Brain pericyte (primary cell): ENCODE measurements at regions not wholly inside any gene's neighbourhood (a gene's known extent, or its start where the extent isn't known, plus 50 kb on each side); places are given as distances from the start of the nearest gene placed in this dataset.
A peak's percentile ranks its signal among the peaks of the same experiment; 100 is the strongest.

Experiments
- DNase-seq: peaks from one replicate; pipeline ENCODE4 v3.0.0-alpha.2; 2012; ENCODE audit warnings: low read depth, low spot score

DNA sequence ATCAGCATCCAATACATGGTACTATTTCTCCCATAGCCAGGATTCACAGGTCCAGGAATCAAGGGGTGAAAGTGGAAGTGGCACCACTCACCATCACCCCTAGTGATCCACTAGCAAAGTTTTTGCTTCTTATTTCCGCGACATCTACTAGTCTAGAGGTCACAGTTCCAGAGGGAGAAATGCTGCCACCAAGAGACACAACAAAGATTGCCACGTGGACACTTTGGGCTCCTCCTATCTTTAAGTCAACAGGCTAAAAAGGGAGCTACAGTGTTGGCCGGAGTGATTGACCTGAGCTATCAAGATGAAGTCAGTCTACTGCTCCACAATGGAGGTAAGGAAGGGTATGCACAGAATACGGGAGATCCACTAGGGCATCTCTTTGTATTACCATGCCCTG is 178.2 kb downstream of the AKR1D1 start:
- DNase-seq, result no peak

GRCh38 chr7:138257459-138258196 is 181.4 kb downstream of the AKR1D1 start:
- DNase-seq, result no peak

GRCh38 chr7:138258197-138258559 is 181.9 kb downstream of the AKR1D1 start:
- no peak for DNase-seq

GRCh38 chr7:138259675-138260074 is 183.4 kb downstream of the AKR1D1 start:
- no peak for DNase-seq

- DNase-seq, result no peak
Measured at GRCh38 chr7:138267934-138268333, 191.7 kb downstream of the AKR1D1 start.

DNA sequence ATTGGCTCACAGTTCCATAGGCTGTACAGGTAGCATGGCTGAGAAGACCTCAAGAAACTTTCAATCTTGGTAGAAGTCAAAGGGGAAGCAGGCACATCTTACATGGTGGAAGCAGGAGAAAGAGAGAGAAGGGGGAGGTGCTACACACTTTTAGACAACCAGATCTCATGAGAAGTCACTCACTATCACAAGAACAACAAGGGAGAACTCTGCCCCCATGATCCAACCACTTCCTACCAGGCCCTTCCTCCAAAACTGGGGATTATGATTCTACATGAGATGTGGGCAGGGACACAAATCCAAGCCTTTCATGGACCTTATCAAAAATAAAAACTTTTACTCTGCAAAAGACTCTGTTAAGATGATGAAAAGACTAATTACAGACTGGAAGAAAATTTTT is 183.2 kb upstream of the TRIM24 start:
- no peak for DNase-seq

- no peak for DNase-seq
Measured at GRCh38 chr7:138278601-138279000, 181.5 kb upstream of the TRIM24 start.

DNA sequence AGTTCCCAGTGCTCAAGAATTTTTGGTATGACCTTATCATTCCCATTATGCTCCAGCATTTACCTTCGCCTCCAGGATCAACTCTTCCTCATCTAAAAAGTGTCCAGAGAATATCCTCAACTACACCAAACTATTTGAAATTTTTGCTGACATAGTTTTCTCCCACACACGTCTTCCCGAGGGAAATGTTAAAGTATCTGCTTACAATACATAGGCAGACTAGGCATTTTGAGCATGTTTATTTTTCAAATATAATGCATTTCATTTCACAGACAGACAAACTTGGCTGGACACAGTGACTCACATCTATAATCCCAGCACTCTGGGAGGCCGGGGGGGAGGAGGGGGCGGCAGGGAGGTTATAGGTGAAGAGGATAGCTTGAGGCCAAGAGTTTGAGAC is 177.1 kb upstream of the TRIM24 start:
- DNase-seq, result peak; percentile 29

DNA sequence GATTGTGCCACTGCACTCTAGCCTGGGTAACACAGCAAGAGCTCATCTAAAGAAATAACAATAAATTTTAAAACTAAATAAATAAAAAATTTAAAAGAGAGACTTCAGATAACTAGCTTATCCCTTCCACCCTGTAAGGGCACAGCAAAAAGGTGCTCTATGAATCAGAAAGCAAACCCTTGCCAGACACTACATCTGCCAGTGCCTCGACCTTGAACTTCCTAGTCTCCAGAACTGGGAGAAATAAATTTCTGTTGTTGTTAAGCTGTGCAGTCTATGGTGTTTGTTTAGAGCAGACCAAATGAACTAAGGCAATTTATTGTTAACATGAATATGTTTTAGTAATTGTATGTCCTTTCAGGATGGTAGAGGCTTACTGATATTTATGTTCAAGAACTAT is 174.9 kb upstream of the TRIM24 start:
- DNase-seq, result no peak

- no peak for DNase-seq
Measured at GRCh38 chr7:138286846-138287245, 173.2 kb upstream of the TRIM24 start.

- DNase-seq, result no peak
Measured at GRCh38 chr7:138287549-138287948, 172.5 kb upstream of the TRIM24 start.

- DNase-seq, result no peak
Measured at GRCh38 chr7:138289082-138289481, 171.0 kb upstream of the TRIM24 start.

DNA sequence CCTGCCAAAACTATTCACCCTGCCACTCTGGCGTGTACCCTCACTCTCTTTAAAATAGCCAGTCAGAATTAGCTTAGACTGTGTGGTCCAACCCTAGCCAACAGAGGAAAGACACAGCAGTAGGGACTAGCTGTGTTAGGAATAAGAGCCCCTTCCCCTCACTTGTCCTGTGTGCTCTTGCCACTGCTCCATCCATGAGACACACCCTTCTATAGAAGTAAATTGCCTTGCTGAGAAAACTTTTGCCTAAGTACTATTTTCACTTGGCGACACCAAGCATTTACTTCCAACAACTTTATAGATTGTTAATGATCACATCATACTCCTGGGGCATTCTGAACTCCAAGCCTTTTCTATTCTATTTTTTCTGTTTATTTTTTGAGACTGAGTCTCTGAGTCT is 170.2 kb upstream of the TRIM24 start:
- DNase-seq, result no peak

GRCh38 chr7:138292951-138293350 is 167.1 kb upstream of the TRIM24 start:
- no peak for DNase-seq

- DNase-seq, result no peak
Measured at GRCh38 chr7:138295049-138295637, 164.9 kb upstream of the TRIM24 start.

GRCh38 chr7:138297526-138297925 is 162.5 kb upstream of the TRIM24 start:
- DNase-seq, result no peak

DNA sequence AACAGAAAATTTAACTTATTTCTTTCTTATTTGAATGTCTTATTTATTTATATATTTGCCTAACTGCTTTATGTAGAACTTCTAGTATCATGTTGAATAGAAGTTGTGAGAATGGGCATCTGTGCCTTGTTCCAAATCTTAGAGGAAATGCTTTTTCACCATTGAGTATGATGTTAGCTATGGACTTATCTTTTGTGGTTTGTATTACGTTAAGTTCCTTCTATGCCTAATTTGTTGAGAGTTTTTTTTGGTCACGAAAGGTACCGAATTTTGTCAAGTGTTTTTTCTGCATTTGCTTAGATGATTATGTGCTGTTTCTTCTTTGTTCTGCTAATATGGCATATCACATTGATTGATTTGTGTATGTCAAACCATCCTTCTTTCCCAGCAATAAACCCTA is 161.0 kb upstream of the TRIM24 start:
- DNase-seq, result no peak

GRCh38 chr7:138303230-138304070 is 156.6 kb upstream of the TRIM24 start:
- DNase-seq, result no peak

GRCh38 chr7:138304071-138304320 is 156.1 kb upstream of the TRIM24 start:
- no peak for DNase-seq

DNA sequence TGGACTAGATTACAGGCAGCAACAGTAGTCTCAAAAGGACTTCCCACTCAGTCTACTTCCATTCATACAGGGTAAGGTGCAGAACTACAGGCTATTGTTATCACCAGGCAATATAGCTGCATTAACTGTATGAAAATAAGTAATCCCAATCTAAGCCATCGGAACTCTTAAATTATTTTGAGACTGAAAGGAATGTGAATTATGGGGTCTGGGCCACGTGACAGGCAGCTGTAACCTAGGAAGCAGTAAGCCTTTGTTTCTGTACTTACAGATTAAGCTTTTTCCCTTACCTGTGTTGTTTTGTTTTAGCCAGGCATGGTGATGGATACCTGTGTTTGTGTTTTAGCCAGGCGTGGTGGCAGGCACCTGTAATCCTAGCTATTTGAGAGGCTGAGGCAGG is 152.4 kb upstream of the TRIM24 start:
- no peak for DNase-seq

DNA sequence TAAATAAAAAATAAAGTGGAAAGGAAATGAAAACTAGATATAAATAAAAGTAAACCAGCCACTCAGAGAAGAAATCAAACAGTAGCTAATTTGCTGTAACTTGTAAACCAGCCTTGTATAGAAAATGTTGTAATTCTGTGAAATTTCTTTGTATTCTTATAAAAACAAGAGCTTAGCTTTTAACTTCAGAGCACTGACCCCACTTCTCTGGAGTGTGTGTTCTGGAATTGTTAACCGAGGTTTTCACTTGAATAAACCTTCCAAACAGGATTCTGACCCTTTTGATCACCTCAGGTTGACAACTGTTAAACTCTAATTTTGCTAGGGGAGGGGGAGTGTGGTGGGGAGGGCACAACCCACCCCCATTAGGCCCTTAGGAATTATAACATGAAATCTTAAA is 151.9 kb upstream of the TRIM24 start:
- DNase-seq, result no peak

GRCh38 chr7:138309186-138309585 is 150.9 kb upstream of the TRIM24 start:
- no peak for DNase-seq

GRCh38 chr7:138313829-138314178 is 146.3 kb upstream of the TRIM24 start:
- DNase-seq, result no peak
